Astrocyte (in vitro differentiated cells and primary cell): ENCODE measurements at regions not wholly inside any gene's neighbourhood (a gene's known extent, or its start where the extent isn't known, plus 50 kb on each side); places are given as distances from the start of the nearest gene placed in this dataset.

Experiments
- DNase-seq: peaks from one replicate; pipeline ENCODE4 v3.0.0-alpha.2; 2010; ENCODE audit warnings: low read depth
- FAIRE-seq: peaks from 2 replicates; lab custom pipeline; 2011; peaks lifted over from hg19 to GRCh38; lab: Jason Lieb, UNC
- H2AFZ ChIP-seq: 2 replicates; pipeline ENCODE4 v1.6.0; 2012; ENCODE audit warnings: low read depth, low read length, inconsistent platforms
- H3K27ac ChIP-seq: 2 replicates; pipeline ENCODE4 v1.5.1; 2011; ENCODE audit warnings: low read depth, low read length, inconsistent platforms
- H3K27me3 ChIP-seq: 2 replicates; pipeline ENCODE4 v1.6.0; 2011; ENCODE audit warnings: low read length, inconsistent platforms; ENCODE audit not compliant: insufficient read depth
- H3K36me3 ChIP-seq: 2 replicates; pipeline ENCODE4 v1.5.1; 2011; ENCODE audit warnings: low read length, inconsistent platforms; ENCODE audit not compliant: insufficient read depth
- H3K4me1 ChIP-seq: 2 replicates; pipeline ENCODE4 v1.5.1; 2011; ENCODE audit warnings: low read length, inconsistent platforms; ENCODE audit not compliant: insufficient read depth
- H3K4me2 ChIP-seq: 2 replicates; pipeline ENCODE4 v1.6.0; 2012; ENCODE audit warnings: low read length, inconsistent platforms
- H3K4me3 ChIP-seq: 2 replicates; pipeline ENCODE4 v1.5.1; 2011; ENCODE audit warnings: low read depth, mild to moderate bottlenecking, low read length, inconsistent platforms; ENCODE audit not compliant: insufficient read depth
- H3K79me2 ChIP-seq: 2 replicates; pipeline ENCODE4 v1.6.0; 2012; ENCODE audit warnings: mild to moderate bottlenecking, low read length, inconsistent platforms; ENCODE audit not compliant: insufficient read depth
- H3K9ac ChIP-seq: 2 replicates; pipeline ENCODE4 v1.6.0; 2012; ENCODE audit warnings: mild to moderate bottlenecking, low read length, inconsistent platforms
- H3K9me3 ChIP-seq: 2 replicates; pipeline ENCODE4 v1.5.1; 2012; ENCODE audit warnings: low read depth, mild to moderate bottlenecking, low read length, inconsistent platforms; ENCODE audit not compliant: insufficient read depth
- H4K20me1 ChIP-seq: 2 replicates; pipeline ENCODE4 v1.6.0; 2012; ENCODE audit warnings: low read length, inconsistent platforms; ENCODE audit not compliant: insufficient read depth
- H3K27ac Mint-ChIP-seq: one replicate; pipeline ENCODE4 v1.8.0; 2021; ENCODE audit warnings: mild to moderate bottlenecking, mixed read lengths; ENCODE audit not compliant: unreplicated experiment
- H3K27me3 Mint-ChIP-seq: one replicate; pipeline ENCODE4 v1.8.0; 2021; ENCODE audit warnings: low read depth, mixed read lengths; ENCODE audit not compliant: unreplicated experiment
- H3K36me3 Mint-ChIP-seq: one replicate; pipeline ENCODE4 v1.8.0; 2021; ENCODE audit warnings: low read depth, mixed read lengths; ENCODE audit not compliant: unreplicated experiment
- H3K4me1 Mint-ChIP-seq: one replicate; pipeline ENCODE4 v1.8.0; 2021; ENCODE audit warnings: low read depth, mixed read lengths; ENCODE audit not compliant: unreplicated experiment
- H3K4me3 Mint-ChIP-seq: one replicate; pipeline ENCODE4 v1.8.0; 2021; ENCODE audit warnings: mild to moderate bottlenecking, moderate library complexity, mixed read lengths; ENCODE audit not compliant: unreplicated experiment
- H3K9me3 Mint-ChIP-seq: one replicate; pipeline ENCODE4 v1.8.0; 2021; ENCODE audit warnings: mild to moderate bottlenecking, mixed read lengths; ENCODE audit not compliant: unreplicated experiment
- EZH2 ChIP-seq: IDR thresholded peaks from 2 replicates; pipeline ENCODE4 v1.6.1; 2012; ENCODE audit warnings: mild to moderate bottlenecking, low read length, inconsistent platforms; ENCODE audit not compliant: insufficient read depth
- TF ChIP-seq, protein P1 (sequence below): IDR thresholded peaks from 2 replicates; pipeline ENCODE4 v1.5.1; 2011; ENCODE audit warnings: low read depth, mild to moderate bottlenecking, inconsistent platforms, low read length, moderate library complexity; ENCODE audit not compliant: insufficient read depth

DNA sequence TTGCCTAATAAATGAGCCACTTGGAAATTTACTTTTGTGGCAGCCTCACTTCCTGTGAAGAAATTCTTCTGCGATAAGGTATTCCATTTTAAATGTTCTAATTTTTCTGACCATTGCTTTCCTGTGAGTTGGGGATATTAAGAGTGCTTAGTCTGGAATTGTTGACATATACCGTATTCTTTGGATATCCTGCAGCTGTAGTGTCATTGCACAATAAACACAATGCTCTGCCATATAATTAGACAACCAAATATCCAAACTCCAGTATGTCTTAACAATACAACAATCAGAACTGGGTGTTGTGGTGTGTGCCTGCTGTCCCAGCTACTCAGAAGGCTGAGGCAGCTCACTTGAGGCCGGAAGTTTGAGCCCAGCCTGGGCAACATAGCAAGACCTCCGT, 99.4 kb downstream of the LUZP4 start:
- Mint-ChIP-seq H3K27ac (no peak overlapping the region), H3K4me1 (peaks cover 8% of the 10 kb centered on the region), H3K27me3 (no peaks in the 10 kb centered on the region), H3K9me3 (no peaks in the 10 kb centered on the region), H3K36me3 (no peaks in the 10 kb centered on the region), H3K4me3 (no peak overlapping the region)
- Histone ChIP-seq H3K27me3 (no peaks in the 10 kb centered on the region), H3K4me1 (no peaks in the 10 kb centered on the region), H3K9me3 (no peaks in the 10 kb centered on the region), H3K9ac (no peak overlapping the region), H4K20me1 (no peaks in the 10 kb centered on the region), H3K79me2 (no peaks in the 10 kb centered on the region), H3K36me3 (no peaks in the 10 kb centered on the region), H3K4me3 (no peak overlapping the region), H3K27ac (no peak overlapping the region), H2AFZ (no peak overlapping the region), H3K4me2 (no peak overlapping the region)
- FAIRE-seq (peak; percentile 41), DNase-seq (peak; percentile 32)
- no peak for TF ChIP-seq EZH2

DNA sequence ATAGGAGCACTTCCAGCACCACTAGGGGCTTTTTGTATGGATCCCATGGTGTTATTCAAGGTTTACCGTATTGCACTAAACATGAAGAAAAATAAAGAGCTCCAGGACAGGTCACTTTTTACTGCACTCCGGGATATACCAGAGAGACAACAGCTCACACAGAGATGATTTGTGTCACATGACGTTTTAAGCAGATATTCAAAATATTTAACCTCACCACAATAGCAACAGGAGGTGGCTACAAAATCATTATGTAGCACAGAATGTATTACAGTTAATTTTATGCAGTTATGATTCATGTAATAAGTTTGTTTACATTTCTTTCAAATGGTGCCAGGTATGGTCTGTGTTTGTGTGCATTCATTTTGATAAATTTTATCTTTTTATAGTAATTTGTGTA, 100.6 kb downstream of the LUZP4 start:
- TF ChIP-seq, protein P1, sequence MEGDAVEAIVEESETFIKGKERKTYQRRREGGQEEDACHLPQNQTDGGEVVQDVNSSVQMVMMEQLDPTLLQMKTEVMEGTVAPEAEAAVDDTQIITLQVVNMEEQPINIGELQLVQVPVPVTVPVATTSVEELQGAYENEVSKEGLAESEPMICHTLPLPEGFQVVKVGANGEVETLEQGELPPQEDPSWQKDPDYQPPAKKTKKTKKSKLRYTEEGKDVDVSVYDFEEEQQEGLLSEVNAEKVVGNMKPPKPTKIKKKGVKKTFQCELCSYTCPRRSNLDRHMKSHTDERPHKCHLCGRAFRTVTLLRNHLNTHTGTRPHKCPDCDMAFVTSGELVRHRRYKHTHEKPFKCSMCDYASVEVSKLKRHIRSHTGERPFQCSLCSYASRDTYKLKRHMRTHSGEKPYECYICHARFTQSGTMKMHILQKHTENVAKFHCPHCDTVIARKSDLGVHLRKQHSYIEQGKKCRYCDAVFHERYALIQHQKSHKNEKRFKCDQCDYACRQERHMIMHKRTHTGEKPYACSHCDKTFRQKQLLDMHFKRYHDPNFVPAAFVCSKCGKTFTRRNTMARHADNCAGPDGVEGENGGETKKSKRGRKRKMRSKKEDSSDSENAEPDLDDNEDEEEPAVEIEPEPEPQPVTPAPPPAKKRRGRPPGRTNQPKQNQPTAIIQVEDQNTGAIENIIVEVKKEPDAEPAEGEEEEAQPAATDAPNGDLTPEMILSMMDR = no peak
- no peak for TF ChIP-seq EZH2
- H3K4me3 Mint-ChIP-seq = no peak overlapping the region
- no peaks in the 10 kb centered on the region for H3K27me3 Mint-ChIP-seq
- no peaks in the 10 kb centered on the region for H3K36me3 ChIP-seq
- H3K27ac ChIP-seq = no peak overlapping the region
- H3K9me3 Mint-ChIP-seq = no peaks in the 10 kb centered on the region
- DNase-seq (no peak), FAIRE-seq (no peak)
- no peaks in the 10 kb centered on the region for H3K27me3 ChIP-seq
- no peaks in the 10 kb centered on the region for H3K79me2 ChIP-seq
- no peaks in the 10 kb centered on the region for H4K20me1 ChIP-seq
- no peaks in the 10 kb centered on the region for H3K4me1 ChIP-seq
- no peak overlapping the region for H3K27ac Mint-ChIP-seq
- no peak overlapping the region for H3K9ac ChIP-seq
- peaks cover 8% of the 10 kb centered on the region for H3K4me1 Mint-ChIP-seq
- no peaks in the 10 kb centered on the region for H3K9me3 ChIP-seq
- H2AFZ ChIP-seq = no peak overlapping the region
- no peak overlapping the region for H3K4me3 ChIP-seq
- no peaks in the 10 kb centered on the region for H3K36me3 Mint-ChIP-seq
- no peak overlapping the region for H3K4me2 ChIP-seq

DNA sequence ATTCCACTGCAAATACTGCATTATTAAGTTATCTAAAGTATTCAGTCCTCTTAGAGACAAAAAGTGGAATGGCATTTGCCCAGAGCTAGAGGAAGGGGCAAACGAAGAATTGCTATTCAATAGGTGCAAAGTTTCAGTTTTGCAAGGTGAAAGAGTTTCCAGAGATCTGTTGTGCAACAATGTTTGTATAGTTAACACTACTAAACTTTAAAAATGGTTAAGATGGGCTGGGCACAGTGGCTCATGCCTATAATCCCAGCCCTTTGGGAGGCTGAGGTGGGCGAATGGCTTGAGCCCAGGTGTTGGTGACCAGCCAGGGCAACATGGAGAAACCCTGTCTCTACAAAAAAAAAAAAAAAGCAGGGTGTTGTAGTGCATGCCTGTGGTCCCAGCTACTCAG, 102.5 kb downstream of the LUZP4 start:
- no peak for FAIRE-seq
- H3K36me3 Mint-ChIP-seq = no peaks in the 10 kb centered on the region
- Histone ChIP-seq H3K79me2 (no peaks in the 10 kb centered on the region), H3K4me1 (no peaks in the 10 kb centered on the region), H3K9me3 (no peaks in the 10 kb centered on the region), H3K4me3 (no peak overlapping the region), H3K27ac (no peak overlapping the region), H3K36me3 (no peaks in the 10 kb centered on the region), H3K9ac (no peak overlapping the region), H3K27me3 (no peaks in the 10 kb centered on the region), H3K4me2 (no peak overlapping the region), H2AFZ (no peak overlapping the region), H4K20me1 (no peaks in the 10 kb centered on the region)
- H3K4me3 Mint-ChIP-seq = no peak overlapping the region
- no peaks in the 10 kb centered on the region for H3K9me3 Mint-ChIP-seq
- DNase-seq = no peak
- no peak overlapping the region for H3K27ac Mint-ChIP-seq
- peaks cover 8% of the 10 kb centered on the region for H3K4me1 Mint-ChIP-seq
- no peaks in the 10 kb centered on the region for H3K27me3 Mint-ChIP-seq
- TF ChIP-seq, protein P1 = no peak
- no peak for TF ChIP-seq EZH2
